PC-3 (cell line): ENCODE measurements at regions not wholly inside any gene's neighbourhood (a gene's known extent, or its start where the extent isn't known, plus 50 kb on each side); places are given as distances from the start of the nearest gene placed in this dataset.

Experiments used
- ATAC-seq: fragments of 200-7000 bp; cut with Tn5 transposase; 2 replicates; pipeline ENCODE4 v1.9.1; 2020; ENCODE audit warnings: mild to moderate bottlenecking, moderate library complexity
- BruUV-seq: library from RNA; stranded (reverse); fragments of 400-500 nt; replicated peaks from 2 replicates; lab custom pipeline; 2021; lab: Mats Ljungman, UMichigan
- CTCF ChIA-PET: fragments of 300-600 bp; sonication (Branson Sonifier 250); formaldehyde crosslinking; loops from one replicate; lab custom pipeline; 2022; ENCODE audit warnings: antibody characterized with exemption; lab: Charles Lee
- POLR2A ChIA-PET: fragments of 300-600 bp; sonication (Branson Sonifier 250); formaldehyde crosslinking; loops from one replicate; lab custom pipeline; 2022; ENCODE audit warnings: antibody characterized with exemption; ENCODE audit not compliant: unreplicated experiment; lab: Charles Lee
- DNase-seq: peaks from one replicate; pipeline ENCODE4 v3.0.0-alpha.2; 2015
- H2AFZ ChIP-seq: fragments of 300-600 bp; sonication (generic); 2 replicates; pipeline ENCODE4 v1.6.0; 2016; ENCODE audit warnings: antibody characterized with exemption, low read length
- H3F3A ChIP-seq: fragments of 300-600 bp; sonication (generic); one replicate; pipeline ENCODE4 v1.6.0; 2017; ENCODE audit warnings: antibody characterized with exemption, low read length, control low read depth, mild to moderate bottlenecking; ENCODE audit not compliant: unreplicated experiment
- H3K27ac ChIP-seq: fragments of 300-600 bp; sonication (generic); 2 replicates; pipeline ENCODE4 v1.5.1; 2016; ENCODE audit warnings: mild to moderate bottlenecking, low read length
- H3K27me3 ChIP-seq: fragments of 300-600 bp; sonication (generic); 2 replicates; pipeline ENCODE4 v1.6.1; 2016; ENCODE audit warnings: low read length, mixed read lengths
- H3K36me3 ChIP-seq: fragments of 300-600 bp; sonication (generic); 2 replicates; pipeline ENCODE4 v1.6.1; 2016; ENCODE audit warnings: low read depth, mixed run types, low read length, mixed read lengths
- H3K4me1 ChIP-seq: fragments of 300-600 bp; sonication (generic); 2 replicates; pipeline ENCODE4 v1.5.1; 2016; ENCODE audit warnings: low read length; ENCODE audit not compliant: insufficient read depth
- H3K4me2 ChIP-seq: fragments of 300-600 bp; sonication (generic); 2 replicates; pipeline ENCODE4 v1.6.0; 2016; ENCODE audit warnings: low read length
- H3K4me3 ChIP-seq: fragments of 300-600 bp; sonication (generic); 2 replicates; pipeline ENCODE4 v1.5.1; 2016; ENCODE audit warnings: mild to moderate bottlenecking, low read length, mixed read lengths
- H3K79me2 ChIP-seq: fragments of 300-600 bp; sonication (generic); 2 replicates; pipeline ENCODE4 v1.6.1; 2017; ENCODE audit warnings: low read length, mixed read lengths
- H3K9ac ChIP-seq: fragments of 300-600 bp; sonication (generic); 2 replicates; pipeline ENCODE4 v1.6.0; 2016; ENCODE audit warnings: mild to moderate bottlenecking, low read length
- H3K9me2 ChIP-seq: fragments of 300-600 bp; sonication (generic); replicated peaks from 2 replicates; pipeline ENCODE4 v1.6.1; 2016; ENCODE audit warnings: mixed run types, low read length, mixed read lengths
- H3K9me3 ChIP-seq: fragments of 300-600 bp; sonication (generic); 2 replicates; pipeline ENCODE4 v1.6.1; 2016; ENCODE audit warnings: low read length, mixed read lengths
- H4K20me1 ChIP-seq: fragments of 300-600 bp; sonication (generic); 2 replicates; pipeline ENCODE4 v1.6.1; 2016; ENCODE audit warnings: low read length, mixed read lengths
- EZH2 ChIP-seq: fragments of 300-600 bp; sonication (generic); IDR thresholded peaks from one replicate; pipeline ENCODE4 v1.6.1; 2017; ENCODE audit warnings: antibody characterized with exemption, mild to moderate bottlenecking, low read length; ENCODE audit not compliant: unreplicated experiment
- EZH2phosphoT487 ChIP-seq: fragments of 300-600 bp; sonication (generic); IDR thresholded peaks from 2 replicates; pipeline ENCODE4 v1.6.1; 2018; ENCODE audit warnings: mild to moderate bottlenecking, antibody characterized with exemption, low read length, borderline replicate concordance
- intact Hi-C: fragments of 100-400 bp; cut with micrococcal nuclease; formaldehyde crosslinking; loops from 2 replicates; pipeline ENCODE4 v1.9.0; 2023
- TF ChIP-seq, protein P1 (sequence below): fragments of 300-600 bp; sonication (generic); conservative IDR thresholded peaks from 2 replicates; pipeline ENCODE4 v1.5.1; 2017; ENCODE audit warnings: antibody characterized with exemption, low read depth, mild to moderate bottlenecking, low read length

DNA sequence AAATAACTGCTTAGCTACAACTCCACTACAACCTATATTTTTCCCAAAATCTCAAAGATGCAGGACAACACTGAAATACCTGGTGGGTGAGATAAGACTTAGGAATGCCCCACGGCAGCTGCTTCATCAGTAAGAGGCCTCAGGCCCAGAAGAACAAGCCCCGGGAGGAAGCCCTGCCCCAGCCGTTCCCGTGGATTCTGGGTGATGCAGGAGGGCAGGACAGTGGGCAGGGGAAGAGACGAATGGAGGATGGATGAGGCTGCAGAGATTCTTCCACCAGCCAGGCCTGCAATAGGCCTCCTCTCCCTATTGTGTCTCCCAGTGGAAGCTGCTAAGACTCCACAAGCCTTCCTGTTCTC is 197.9 kb upstream of the HDAC4 start:
- Histone ChIP-seq H3K4me2 (no peak overlapping the region), H3K27ac (no peak overlapping the region), H4K20me1 (no peaks in the 10 kb centered on the region), H3K36me3 (no peaks in the 10 kb centered on the region), H3K9me2 (no peaks in the 10 kb centered on the region), H2AFZ (no peak overlapping the region), H3K79me2 (no peaks in the 10 kb centered on the region), H3K27me3 (peaks cover 74% of the 10 kb centered on the region), H3K4me3 (no peak overlapping the region), H3K4me1 (no peaks in the 10 kb centered on the region), H3K9ac (no peak overlapping the region), H3K9me3 (no peaks in the 10 kb centered on the region), H3F3A (no peaks in the 10 kb centered on the region)
- ChIA-PET CTCF (no interaction called here), POLR2A (no interaction called here)
- intact Hi-C loops, result no loop called here
- no peak for ATAC-seq
- DNase-seq, result no peak
- BruUV-seq, result no TSS peak
- no peak for TF ChIP-seq EZH2
- no peak for TF ChIP-seq EZH2phosphoT487
- TF ChIP-seq, protein P1, sequence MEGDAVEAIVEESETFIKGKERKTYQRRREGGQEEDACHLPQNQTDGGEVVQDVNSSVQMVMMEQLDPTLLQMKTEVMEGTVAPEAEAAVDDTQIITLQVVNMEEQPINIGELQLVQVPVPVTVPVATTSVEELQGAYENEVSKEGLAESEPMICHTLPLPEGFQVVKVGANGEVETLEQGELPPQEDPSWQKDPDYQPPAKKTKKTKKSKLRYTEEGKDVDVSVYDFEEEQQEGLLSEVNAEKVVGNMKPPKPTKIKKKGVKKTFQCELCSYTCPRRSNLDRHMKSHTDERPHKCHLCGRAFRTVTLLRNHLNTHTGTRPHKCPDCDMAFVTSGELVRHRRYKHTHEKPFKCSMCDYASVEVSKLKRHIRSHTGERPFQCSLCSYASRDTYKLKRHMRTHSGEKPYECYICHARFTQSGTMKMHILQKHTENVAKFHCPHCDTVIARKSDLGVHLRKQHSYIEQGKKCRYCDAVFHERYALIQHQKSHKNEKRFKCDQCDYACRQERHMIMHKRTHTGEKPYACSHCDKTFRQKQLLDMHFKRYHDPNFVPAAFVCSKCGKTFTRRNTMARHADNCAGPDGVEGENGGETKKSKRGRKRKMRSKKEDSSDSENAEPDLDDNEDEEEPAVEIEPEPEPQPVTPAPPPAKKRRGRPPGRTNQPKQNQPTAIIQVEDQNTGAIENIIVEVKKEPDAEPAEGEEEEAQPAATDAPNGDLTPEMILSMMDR, result no peak

DNA sequence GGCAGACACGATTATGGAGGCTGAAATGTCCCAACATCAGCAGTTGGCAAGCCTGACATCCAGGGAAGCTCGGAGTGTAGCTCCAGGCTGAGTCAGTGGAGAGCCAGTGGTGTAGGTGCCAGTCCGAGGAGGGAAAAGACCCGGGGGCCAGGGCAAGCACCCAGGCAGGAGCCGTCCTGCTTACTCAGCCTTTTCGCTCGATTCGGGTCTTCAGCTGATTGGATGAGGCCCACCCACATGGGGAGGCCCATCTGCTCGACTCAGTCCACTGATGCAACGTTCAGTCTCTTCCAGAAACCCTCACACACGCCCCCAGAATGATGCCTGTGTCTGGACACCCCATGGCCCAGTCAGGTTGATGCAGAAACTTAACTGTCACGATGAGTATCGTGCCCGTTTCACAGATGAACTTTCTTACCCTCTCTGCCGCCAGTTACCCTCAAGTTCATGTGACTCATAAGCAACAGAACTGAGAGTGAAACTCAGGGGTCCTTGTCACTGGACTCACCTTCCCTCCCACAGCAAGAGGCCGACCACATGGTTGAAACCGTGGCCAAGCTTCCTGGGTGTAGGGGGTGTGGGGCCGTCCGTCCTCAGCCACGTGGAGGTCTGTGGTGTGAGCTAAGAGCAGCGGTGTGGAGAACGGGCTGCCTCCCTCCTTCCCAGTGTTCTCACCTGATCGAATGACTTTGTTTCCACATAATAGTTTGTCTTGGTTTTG is 197.4 kb upstream of the HDAC4 start:
- Histone ChIP-seq H3K9ac (no peak overlapping the region), H3K27me3 (peaks cover 70% of the 10 kb centered on the region), H3K9me3 (no peaks in the 10 kb centered on the region), H3F3A (no peaks in the 10 kb centered on the region), H3K4me3 (no peak overlapping the region), H2AFZ (no peak overlapping the region), H3K27ac (no peak overlapping the region), H3K79me2 (no peaks in the 10 kb centered on the region), H3K4me2 (no peak overlapping the region), H3K9me2 (no peaks in the 10 kb centered on the region), H4K20me1 (no peaks in the 10 kb centered on the region), H3K4me1 (no peaks in the 10 kb centered on the region), H3K36me3 (no peaks in the 10 kb centered on the region)
- ChIA-PET CTCF (no interaction called here), POLR2A (no interaction called here)
- DNase-seq, result no peak
- no peak for ATAC-seq
- BruUV-seq, result no TSS peak
- TF ChIP-seq, protein P1, result no peak
- TF ChIP-seq EZH2 (no peak), EZH2phosphoT487 (no peak)
- intact Hi-C loops, result no loop called here

- H3K4me1 ChIP-seq, result no peaks in the 10 kb centered on the region
- ATAC-seq, result no peak
- no peak overlapping the region for H3K9ac ChIP-seq
- no peaks in the 10 kb centered on the region for H4K20me1 ChIP-seq
- H3K27me3 ChIP-seq, result peaks cover 60% of the 10 kb centered on the region
- H2AFZ ChIP-seq, result no peak overlapping the region
- ChIA-PET CTCF (no interaction called here), POLR2A (no interaction called here)
- H3K79me2 ChIP-seq, result no peaks in the 10 kb centered on the region
- TF ChIP-seq EZH2 (no peak), EZH2phosphoT487 (no peak)
- TF ChIP-seq, protein P1, result no peak
- H3F3A ChIP-seq, result no peaks in the 10 kb centered on the region
- no peak overlapping the region for H3K4me2 ChIP-seq
- no peaks in the 10 kb centered on the region for H3K36me3 ChIP-seq
- no peak overlapping the region for H3K27ac ChIP-seq
- no TSS peak for BruUV-seq
- DNase-seq, result no peak
- intact Hi-C loops, result no loop called here
- H3K9me2 ChIP-seq, result no peaks in the 10 kb centered on the region
- no peaks in the 10 kb centered on the region for H3K9me3 ChIP-seq
- H3K4me3 ChIP-seq, result no peak overlapping the region
These were observed 196.4 kb upstream of the HDAC4 start for GRCh38 chr2:239597216-239597615.
